A172 (cell line): ENCODE measurements at regions not wholly inside any gene's neighbourhood (a gene's known extent, or its start where the extent isn't known, plus 50 kb on each side); places are given as distances from the start of the nearest gene placed in this dataset.
A peak's percentile ranks its signal among the peaks of the same experiment; 100 is the strongest.
"Not testable (repeated sequence)": the region's sequence is repeated elsewhere in the genome, so short reads cannot be mapped to it uniquely, and the experiment has no call there.

Experiments used
- DNase-seq: peaks from one replicate; pipeline ENCODE4 v3.0.0-alpha.2; 2015; ENCODE audit warnings: low spot score

DNA sequence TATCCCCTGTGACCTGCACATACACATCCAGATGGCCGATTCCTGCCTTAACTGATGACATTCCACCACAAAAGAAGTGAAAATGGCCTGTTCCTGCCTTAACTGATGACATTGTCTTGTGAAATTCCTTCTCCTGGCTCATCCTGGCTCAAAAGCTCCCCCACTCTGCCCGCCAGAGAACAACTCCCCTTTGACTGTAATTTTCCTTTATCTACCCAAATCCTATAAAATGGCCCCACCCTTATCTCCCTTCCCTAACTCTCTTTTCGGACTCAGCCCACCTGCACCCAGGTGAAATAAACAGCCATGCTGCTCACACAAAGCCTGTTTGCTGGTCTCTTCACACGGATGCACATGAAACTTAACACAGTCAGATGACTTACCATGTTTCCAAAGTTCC lies 403.8 kb downstream of the TBC1D32 start:
- not testable (repeated sequence) for DNase-seq

- DNase-seq = no peak
These were observed 410.1 kb downstream of the TBC1D32 start for GRCh38 chr6:120924214-120924613.

DNA sequence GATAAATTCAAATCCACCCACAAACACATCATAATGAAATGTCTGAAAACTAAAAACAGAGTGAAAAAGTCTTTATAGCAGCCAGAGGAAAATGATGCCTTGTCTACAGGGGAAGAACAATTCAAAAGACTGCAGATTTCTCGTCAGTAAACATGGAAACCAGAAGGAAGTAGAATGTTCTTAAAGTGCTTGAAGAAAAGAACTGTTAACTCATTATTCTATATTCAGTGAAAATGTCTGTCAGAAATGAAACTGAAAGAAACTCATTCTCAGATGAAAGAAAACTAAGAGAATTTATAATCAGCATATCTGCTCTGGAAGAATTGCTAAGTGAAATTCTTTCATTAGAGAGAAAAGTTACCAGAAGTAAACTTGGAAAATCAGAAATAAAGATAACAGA lies 416.1 kb downstream of the TBC1D32 start:
- no peak for DNase-seq

GRCh38 chr6:120916844-120917243 lies 417.4 kb downstream of the TBC1D32 start:
- no peak for DNase-seq

DNA sequence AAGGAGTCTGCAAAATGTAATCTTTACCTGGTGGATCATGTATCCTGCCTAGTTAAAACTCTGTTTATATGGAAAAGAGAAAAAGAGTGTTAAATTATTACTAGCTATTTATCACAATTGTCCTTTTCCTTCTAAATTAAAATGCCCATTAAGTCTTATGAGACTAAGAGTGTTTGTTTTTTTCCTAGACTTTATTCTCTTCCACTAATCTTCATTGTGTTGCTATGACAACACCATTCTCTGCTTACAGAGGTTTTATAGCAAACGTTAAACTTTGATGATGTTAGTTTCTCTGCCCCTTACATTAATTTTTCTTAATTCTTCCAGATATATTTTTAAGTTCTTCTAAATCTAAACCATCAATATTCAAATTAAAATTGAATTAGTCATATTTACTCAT lies 420.8 kb downstream of the TBC1D32 start:
- no peak for DNase-seq

- DNase-seq = no peak
These were observed 425.5 kb downstream of the TBC1D32 start for GRCh38 chr6:120908767-120909166.

GRCh38 chr6:120903836-120904235 lies 430.4 kb downstream of the TBC1D32 start:
- DNase-seq = no peak

DNA sequence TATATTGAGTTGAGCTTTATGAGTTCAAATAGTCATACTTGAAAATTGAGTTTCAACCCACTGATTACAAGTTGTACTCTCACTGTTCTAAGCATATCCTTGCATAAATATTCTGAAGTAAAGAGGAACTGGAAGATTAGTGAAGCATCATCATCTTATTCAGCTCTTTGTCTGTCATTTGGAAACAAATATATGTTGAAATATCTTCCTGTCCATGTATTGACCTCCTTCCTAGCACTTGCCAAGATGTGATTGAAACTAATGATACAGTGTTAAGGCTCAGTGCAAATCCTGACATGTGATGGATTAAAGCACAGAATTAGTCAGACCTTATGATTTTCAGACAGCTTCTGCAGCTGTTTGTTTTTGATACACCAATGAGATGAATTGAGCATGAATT lies 434.3 kb downstream of the TBC1D32 start:
- no peak for DNase-seq

DNA sequence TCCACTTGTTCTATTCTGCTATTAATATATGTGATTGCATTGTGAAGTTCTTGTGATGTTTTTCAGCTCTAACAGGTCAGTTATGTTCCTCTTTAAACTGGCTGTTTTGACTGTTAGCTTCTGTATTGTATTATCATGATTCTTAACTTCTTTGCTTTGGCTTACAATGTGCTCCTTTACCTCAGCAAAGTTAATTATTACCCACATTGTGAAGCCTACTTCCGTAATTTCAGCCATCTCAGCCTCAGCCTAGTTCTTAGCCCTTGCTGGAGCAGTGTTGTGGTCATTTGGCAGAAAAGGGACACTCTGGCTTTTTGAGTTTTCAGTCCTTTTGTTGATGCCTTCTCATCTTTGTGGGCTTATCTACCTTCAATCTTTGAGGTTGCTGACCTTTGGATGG lies 440.2 kb downstream of the TBC1D32 start:
- no peak for DNase-seq

DNA sequence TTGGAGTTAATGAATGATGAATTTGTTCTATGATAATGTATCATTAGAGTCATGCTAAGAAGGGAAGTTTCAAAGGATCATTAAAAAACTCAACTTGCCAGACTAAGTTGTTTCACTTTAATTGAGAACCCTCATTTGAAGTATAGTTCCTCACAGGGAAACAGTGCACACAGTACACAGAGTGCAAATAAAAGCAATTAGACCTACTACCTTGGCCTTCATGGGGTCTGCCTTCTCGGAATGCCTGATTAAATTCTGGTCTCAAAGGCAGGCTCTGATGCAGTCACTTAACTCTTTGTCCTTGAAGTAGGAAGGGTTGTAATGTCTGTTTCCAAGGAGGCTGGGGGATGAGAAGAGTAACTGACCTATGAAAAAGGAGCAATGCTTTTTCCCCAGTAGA lies 457.3 kb downstream of the TBC1D32 start:
- no peak for DNase-seq

GRCh38 chr6:120876424-120876823 lies 457.9 kb downstream of the TBC1D32 start:
- DNase-seq = no peak

GRCh38 chr6:120875900-120876299 lies 458.4 kb downstream of the TBC1D32 start:
- no peak for DNase-seq

GRCh38 chr6:120874422-120874821 lies 459.9 kb downstream of the TBC1D32 start:
- DNase-seq = no peak

GRCh38 chr6:120873125-120873865 lies 461.0 kb downstream of the TBC1D32 start:
- no peak for DNase-seq

- no peak for DNase-seq
These were observed 462.1 kb downstream of the TBC1D32 start for GRCh38 chr6:120872262-120872578.

GRCh38 chr6:120871416-120872261 lies 462.6 kb downstream of the TBC1D32 start:
- no peak for DNase-seq

GRCh38 chr6:120869397-120869796 lies 464.9 kb downstream of the TBC1D32 start:
- DNase-seq = no peak

DNA sequence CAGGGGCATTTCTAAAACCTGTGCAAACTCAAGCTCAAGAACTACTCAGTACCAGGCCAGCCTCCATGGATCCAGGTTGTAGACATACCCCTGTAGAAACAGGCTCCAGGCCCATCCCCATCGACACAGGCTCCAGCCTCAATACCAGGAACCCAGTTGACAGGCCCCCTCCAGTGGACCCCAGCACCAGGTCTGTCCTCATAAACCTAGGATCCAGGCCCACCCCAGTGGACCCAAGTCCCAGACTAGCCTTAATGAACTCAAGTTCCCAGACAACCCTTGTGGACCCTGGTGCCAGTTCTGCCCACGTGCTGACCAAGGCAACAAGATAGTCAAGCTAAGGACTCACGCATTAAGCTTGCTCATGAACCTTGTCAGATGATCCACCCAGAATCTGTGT lies 476.9 kb downstream of the TBC1D32 start:
- DNase-seq = no peak

DNA sequence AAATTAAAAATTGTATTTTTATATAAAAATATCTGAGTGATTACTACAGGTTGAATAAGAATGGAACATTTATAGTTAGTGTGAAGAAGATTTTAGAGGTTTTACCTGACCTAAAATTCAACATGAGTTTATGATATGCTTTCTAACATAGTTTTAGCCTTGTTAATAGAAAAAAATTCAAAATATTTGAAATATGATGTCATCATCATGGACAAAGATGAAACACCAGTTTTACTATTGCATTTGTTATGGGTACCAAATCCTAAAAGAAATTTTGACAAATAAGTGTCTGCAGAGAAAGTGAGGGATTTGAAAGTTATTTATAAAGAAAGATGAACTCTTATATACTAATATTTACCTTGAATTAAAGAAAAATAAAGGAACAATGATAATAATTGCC lies 479.7 kb downstream of the TBC1D32 start:
- DNase-seq = no peak

GRCh38 chr6:120853489-120853888 lies 480.8 kb downstream of the TBC1D32 start:
- no peak for DNase-seq

- DNase-seq = no peak
These were observed 481.9 kb downstream of the TBC1D32 start for GRCh38 chr6:120852293-120852849.

DNA sequence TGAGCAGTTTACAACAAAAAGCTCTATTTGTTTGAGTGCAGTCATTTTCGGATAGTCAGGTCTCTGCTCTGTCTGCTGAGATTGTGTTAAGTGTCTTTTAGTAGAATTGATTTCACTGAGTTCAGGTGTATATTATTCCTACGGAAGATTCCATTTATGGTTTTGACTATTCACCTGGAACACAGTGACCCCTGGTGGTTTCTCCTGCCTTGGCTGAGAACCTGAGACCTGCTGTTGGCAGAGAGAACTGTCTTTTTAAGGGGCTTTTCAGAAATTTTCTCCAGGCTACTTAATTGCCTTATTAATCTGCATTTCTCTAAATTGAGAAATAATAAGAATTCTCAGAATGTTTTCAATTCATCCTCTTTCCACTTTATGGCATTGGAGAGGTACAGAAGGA lies 508.0 kb downstream of the TBC1D32 start:
- peak; percentile 28 for DNase-seq

- peak; percentile 1 for DNase-seq
These were observed 517.5 kb downstream of the TBC1D32 start for GRCh38 chr6:120816794-120817193.
